H9 (cell line): ENCODE measurements at regions not wholly inside any gene's neighbourhood (a gene's known extent, or its start where the extent isn't known, plus 50 kb on each side); places are given as distances from the start of the nearest gene placed in this dataset.

Source experiments
- DNase-seq: peaks from one replicate; pipeline ENCODE4 v3.0.0-alpha.2; 2017
- H2AFZ ChIP-seq: one replicate; pipeline ENCODE4 v1.6.1; 2013; ENCODE audit warnings: mild to moderate bottlenecking, low read length, control low read depth, moderate library complexity
- H2AK5ac ChIP-seq: 2 replicates; pipeline ENCODE4 v1.6.1; 2013; ENCODE audit warnings: low read length, control low read depth, mixed read lengths; ENCODE audit not compliant: insufficient read length
- H2BK120ac ChIP-seq: one replicate; pipeline ENCODE4 v1.6.1; 2013; ENCODE audit warnings: low read depth, mild to moderate bottlenecking, low read length, control low read depth, inconsistent platforms; ENCODE audit not compliant: poor library complexity, severe bottlenecking
- H2BK12ac ChIP-seq: 2 replicates; pipeline ENCODE4 v1.6.1; 2013; ENCODE audit warnings: low read length, control low read depth, mixed read lengths, low read depth; ENCODE audit not compliant: insufficient read length
- H2BK15ac ChIP-seq: 2 replicates; pipeline ENCODE4 v1.6.1; 2013; ENCODE audit warnings: low read depth, low read length, control low read depth
- H2BK20ac ChIP-seq: one replicate; pipeline ENCODE4 v1.6.1; 2013; ENCODE audit warnings: low read depth, mild to moderate bottlenecking, low read length, control low read depth, inconsistent platforms; ENCODE audit not compliant: poor library complexity, severe bottlenecking
- H2BK5ac ChIP-seq: 2 replicates; pipeline ENCODE4 v1.6.1; 2013; ENCODE audit warnings: low read length, control low read depth, mixed read lengths; ENCODE audit not compliant: insufficient read length
- H3K14ac ChIP-seq: 2 replicates; pipeline ENCODE4 v1.6.1; 2013; ENCODE audit warnings: low read length, control low read depth; ENCODE audit not compliant: insufficient read depth
- H3K18ac ChIP-seq: 2 replicates; pipeline ENCODE4 v1.6.1; 2013; ENCODE audit warnings: low read depth, mild to moderate bottlenecking, mixed read lengths, low read length, control low read depth; ENCODE audit not compliant: insufficient read length
- H3K23ac ChIP-seq: 2 replicates; pipeline ENCODE4 v1.6.1; 2013; ENCODE audit warnings: low read length, control low read depth, mixed read lengths, low read depth; ENCODE audit not compliant: insufficient read length
- H3K23me2 ChIP-seq: 2 replicates; pipeline ENCODE4 v1.6.1; 2013; ENCODE audit warnings: low read depth, mild to moderate bottlenecking, mixed read lengths, low read length, control low read depth; ENCODE audit not compliant: insufficient read length, poor library complexity, severe bottlenecking
- H3K27ac ChIP-seq: 2 replicates; pipeline ENCODE4 v1.5.1; 2013; ENCODE audit warnings: low read length, control low read depth, mixed read lengths, low read depth; ENCODE audit not compliant: insufficient read length
- H3K27me3 ChIP-seq: 2 replicates; pipeline ENCODE4 v1.6.1; 2013; ENCODE audit warnings: low read length, control low read depth, inconsistent platforms; ENCODE audit not compliant: insufficient read depth
- H3K4ac ChIP-seq: 2 replicates; pipeline ENCODE4 v1.6.1; 2013; ENCODE audit warnings: low read depth, mild to moderate bottlenecking, control low read depth, inconsistent platforms, low read length, moderate library complexity
- H3K4me1 ChIP-seq: 2 replicates; pipeline ENCODE4 v1.6.1; 2013; ENCODE audit warnings: low read length, control low read depth, inconsistent platforms; ENCODE audit not compliant: insufficient read depth
- H3K4me2 ChIP-seq: 2 replicates; pipeline ENCODE4 v1.6.1; 2013; ENCODE audit warnings: low read length, control low read depth, mixed read lengths; ENCODE audit not compliant: insufficient read length, insufficient read depth
- H3K56ac ChIP-seq: 2 replicates; pipeline ENCODE4 v1.6.1; 2013; ENCODE audit warnings: low read depth, mild to moderate bottlenecking, mixed read lengths, low read length, control low read depth; ENCODE audit not compliant: insufficient read length
- H3K79me1 ChIP-seq: 2 replicates; pipeline ENCODE4 v1.6.1; 2013; ENCODE audit warnings: low read depth, mild to moderate bottlenecking, moderate library complexity, low read length, control low read depth, inconsistent platforms; ENCODE audit not compliant: insufficient read depth, poor library complexity, severe bottlenecking
- H3K79me2 ChIP-seq: 2 replicates; pipeline ENCODE4 v1.6.1; 2013; ENCODE audit warnings: low read length, control low read depth, inconsistent platforms; ENCODE audit not compliant: insufficient read depth
- H3K9ac ChIP-seq: 2 replicates; pipeline ENCODE4 v1.6.1; 2013; ENCODE audit warnings: low read length, control low read depth, mixed read lengths; ENCODE audit not compliant: insufficient read length; ENCODE audit errors: extremely low read depth
- H3K9me3 ChIP-seq: one replicate; pipeline ENCODE4 v1.6.1; 2013; ENCODE audit warnings: low read depth, low read length, inconsistent platforms; ENCODE audit not compliant: control insufficient read depth
- H3T11ph ChIP-seq: one replicate; pipeline ENCODE4 v1.6.1; 2013; ENCODE audit warnings: mild to moderate bottlenecking, low read length, control low read depth, inconsistent platforms
- H4K20me1 ChIP-seq: one replicate; pipeline ENCODE4 v1.6.1; 2013; ENCODE audit not compliant: control insufficient read depth, insufficient read length, insufficient read depth
- H4K5ac ChIP-seq: 2 replicates; pipeline ENCODE4 v1.6.1; 2013; ENCODE audit warnings: low read depth, mild to moderate bottlenecking, mixed read lengths, low read length, control low read depth; ENCODE audit not compliant: insufficient read length
- H4K8ac ChIP-seq: replicated peaks from 2 replicates; pipeline ENCODE4 v1.6.1; 2013; ENCODE audit warnings: low read length, control low read depth, mixed read lengths, low read depth; ENCODE audit not compliant: insufficient read length
- H4K91ac ChIP-seq: 2 replicates; pipeline ENCODE4 v1.6.1; 2013; ENCODE audit warnings: low read depth, mild to moderate bottlenecking, moderate library complexity, mixed read lengths, low read length, control low read depth; ENCODE audit not compliant: insufficient read length
- H3K27ac Mint-ChIP-seq, 3 experiments: 2 replicates in 2 of 3; 3 replicates in 1 of 3; pipeline ENCODE4 v1.8.0; 2020 to 2021; ENCODE audit warnings: mixed read lengths in 3 of 3, mild to moderate bottlenecking in 1 of 3, moderate library complexity in 1 of 3
- H3K27me3 Mint-ChIP-seq: 2 replicates; pipeline ENCODE4 v1.8.0; 2021; ENCODE audit warnings: low read depth, mild to moderate bottlenecking, moderate library complexity, mixed read lengths
- H3K36me3 Mint-ChIP-seq, 3 experiments: 2 replicates in 2 of 3; 3 replicates in 1 of 3; pipeline ENCODE4 v1.8.0; 2020 to 2021; ENCODE audit warnings: low read depth in 3 of 3, mixed read lengths in 3 of 3; ENCODE audit not compliant: insufficient read depth in 1 of 3
- H3K4me1 Mint-ChIP-seq, 2 experiments: 2 replicates each; pipeline ENCODE4 v1.8.0; 2020; ENCODE audit warnings: mixed read lengths in 2 of 2
- H3K4me3 Mint-ChIP-seq, 2 experiments: 2 replicates in 1 of 2; 3 replicates in 1 of 2; pipeline ENCODE4 v1.8.0; 2020 to 2021; ENCODE audit warnings: mild to moderate bottlenecking in 2 of 2, mixed read lengths in 2 of 2, moderate library complexity in 1 of 2
- H3K9me3 Mint-ChIP-seq, 2 experiments: 2 replicates in 1 of 2; 3 replicates in 1 of 2; pipeline ENCODE4 v1.8.0; 2020; ENCODE audit warnings: mild to moderate bottlenecking in 2 of 2, mixed read lengths in 2 of 2, moderate library complexity in 1 of 2
- CTCF ChIP-seq: fragments of 200-600 bp; sonication (generic); conservative IDR thresholded peaks from 3 replicates; pipeline ENCODE4 v1.8.0; 2021; ENCODE audit warnings: antibody characterized with exemption, mild to moderate bottlenecking
- WGBS: extraction: QIAGEN DNeasy Blood & Tissue Kit; methylation state at CpG from one replicate; pipeline ENCODE4 v1.1.7; 2013; ENCODE audit warnings: missing lambda C conversion rate, low lambda C conversion rate, mixed read lengths; ENCODE audit not compliant: insufficient read length; ENCODE audit errors: extremely low coverage; 5-methylcytosine and 5-hydroxymethylcytosine counted together

DNA sequence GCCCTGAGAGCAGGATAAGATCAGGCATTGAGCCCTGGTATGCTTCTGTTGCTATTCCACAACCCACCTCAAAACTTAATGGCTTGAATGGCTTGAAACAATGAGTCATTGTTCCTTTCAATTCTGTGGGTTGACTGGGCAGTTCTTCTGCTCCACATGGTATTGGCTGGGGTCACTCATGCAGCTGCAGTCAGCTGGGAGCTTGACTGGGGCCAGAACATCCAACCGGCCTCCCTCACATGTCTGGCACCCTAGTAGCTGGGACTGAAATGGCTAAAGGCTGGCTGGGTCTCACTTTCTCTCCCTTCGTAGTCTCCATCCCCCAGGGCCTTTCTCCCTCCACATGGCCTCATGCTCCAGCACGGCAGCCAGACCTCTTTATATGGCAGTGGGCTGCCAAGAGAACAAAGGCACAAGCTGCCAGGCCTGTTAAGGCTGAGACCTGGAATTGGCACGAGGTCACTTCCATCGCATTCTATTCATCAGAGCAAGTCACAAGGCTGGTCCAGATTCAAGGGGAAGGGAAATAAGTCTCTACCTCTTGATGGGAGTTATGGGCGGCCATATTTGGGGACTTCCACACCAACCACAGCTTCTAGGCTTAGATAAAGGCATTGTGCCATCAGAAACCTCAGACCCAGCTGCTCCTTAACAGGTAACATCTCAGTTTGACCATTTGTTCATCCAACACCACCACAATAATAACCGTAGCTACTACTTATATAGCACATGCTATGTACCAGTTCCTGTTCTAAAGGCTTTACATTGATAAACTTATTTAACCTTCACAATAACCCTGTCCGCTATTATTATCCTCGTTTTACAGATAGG lies 159.7 kb upstream of the ATP6AP2 start:
- no peak overlapping the region for H3K4me2 ChIP-seq
- no peak for TF ChIP-seq CTCF
- H2AFZ ChIP-seq, result no peak overlapping the region
- H3K4ac ChIP-seq, result no peak overlapping the region
- no peak for DNase-seq
- H2BK120ac ChIP-seq, result no peak overlapping the region
- no peak overlapping the region for H2BK20ac ChIP-seq
- no peak overlapping the region for H4K91ac ChIP-seq
- no peak overlapping the region for H3K18ac ChIP-seq
- no peak overlapping the region for H3T11ph ChIP-seq
- Mint-ChIP-seq H3K4me1 (peaks cover 2 to 3% of the 10 kb centered on the region in 2 experiments; a peak in 3 of 4 replicates), H3K4me3 (no peak overlapping the region), H3K9me3 (peaks cover 74 to 78% of the 10 kb centered on the region in 2 experiments), H3K36me3 (peaks cover 2 to 13% (median 11%) of the 10 kb centered on the region in 3 experiments; a peak in 5 of 7 replicates), H3K27me3 (no peaks in the 10 kb centered on the region), H3K27ac (no peak overlapping the region)
- peaks cover 3% of the 10 kb centered on the region; the same call in 1 of the 2 replicates for H3K4me1 ChIP-seq
- no peaks in the 10 kb centered on the region for H3K9me3 ChIP-seq
- H2BK12ac ChIP-seq, result no peak overlapping the region
- no peak overlapping the region for H3K23ac ChIP-seq
- no peaks in the 10 kb centered on the region for H3K23me2 ChIP-seq
- no peak overlapping the region for H4K5ac ChIP-seq
- no CpG with 5 or more reads among the region's 9 CpGs for WGBS
- no peaks in the 10 kb centered on the region for H3K79me1 ChIP-seq
- H3K27me3 ChIP-seq, result no peaks in the 10 kb centered on the region
- no peak overlapping the region for H2AK5ac ChIP-seq
- no peak overlapping the region for H3K56ac ChIP-seq
- H3K27ac ChIP-seq, result no peak overlapping the region
- H3K9ac ChIP-seq, result no peak overlapping the region
- no peak overlapping the region for H4K8ac ChIP-seq
- H2BK5ac ChIP-seq, result no peak overlapping the region
- H3K79me2 ChIP-seq, result no peaks in the 10 kb centered on the region
- H4K20me1 ChIP-seq, result no peaks in the 10 kb centered on the region
- no peak overlapping the region for H3K14ac ChIP-seq
- no peak overlapping the region for H2BK15ac ChIP-seq
